ENCODE measurements at regions not wholly inside any gene's neighbourhood (a gene's known extent, or its start where the extent isn't known, plus 50 kb on each side); places are given as distances from the start of the nearest gene placed in this dataset.
"Not testable (repeated sequence)": the region's sequence is repeated elsewhere in the genome, so short reads cannot be mapped to it uniquely, and the experiment has no call there.

- no peak for ATAC-seq
- H3K4me1 Mint-ChIP-seq = no peaks in the 10 kb centered on the region
- peaks cover 1% of the 10 kb centered on the region for H3K9me3 Mint-ChIP-seq
- H3K27me3 Mint-ChIP-seq = no peaks in the 10 kb centered on the region
- no peak overlapping the region for H3K27ac Mint-ChIP-seq
- no peak overlapping the region for H3K4me3 Mint-ChIP-seq
- H3K36me3 Mint-ChIP-seq = no peaks in the 10 kb centered on the region
Measured at GRCh38 chr14:29982171-29982570, 54.5 kb upstream of the PRKD1 start.

- H3K4me3 Mint-ChIP-seq = no peak overlapping the region
- H3K4me1 Mint-ChIP-seq = no peaks in the 10 kb centered on the region
- H3K27me3 Mint-ChIP-seq = no peaks in the 10 kb centered on the region
- H3K9me3 Mint-ChIP-seq = no peaks in the 10 kb centered on the region
- H3K36me3 Mint-ChIP-seq = no peaks in the 10 kb centered on the region
- H3K27ac Mint-ChIP-seq = no peak overlapping the region
- ATAC-seq = no peak
Measured at GRCh38 chr14:29982993-29983392, 55.3 kb upstream of the PRKD1 start.

- H3K4me1 Mint-ChIP-seq, H3K36me3 Mint-ChIP-seq, H3K27ac Mint-ChIP-seq, H3K4me3 Mint-ChIP-seq, H3K27me3 Mint-ChIP-seq, ATAC-seq, H3K9me3 Mint-ChIP-seq: not testable (repeated sequence)
Measured at GRCh38 chr14:29990344-29990857, 62.8 kb upstream of the PRKD1 start.

- H3K4me3 Mint-ChIP-seq = no peak overlapping the region
- H3K27ac Mint-ChIP-seq = no peak overlapping the region
- no peaks in the 10 kb centered on the region for H3K27me3 Mint-ChIP-seq
- H3K4me1 Mint-ChIP-seq = no peaks in the 10 kb centered on the region
- ATAC-seq = no peak
- no peaks in the 10 kb centered on the region for H3K9me3 Mint-ChIP-seq
- H3K36me3 Mint-ChIP-seq = no peaks in the 10 kb centered on the region
Measured at GRCh38 chr14:29990993-29991392, 63.3 kb upstream of the PRKD1 start.

GRCh38 chr14:29993143-29993542 lies 65.5 kb upstream of the PRKD1 start:
- no peak for ATAC-seq
- Mint-ChIP-seq H3K36me3 (no peaks in the 10 kb centered on the region), H3K27ac (no peak overlapping the region), H3K27me3 (no peaks in the 10 kb centered on the region), H3K4me3 (no peak overlapping the region), H3K9me3 (no peaks in the 10 kb centered on the region), H3K4me1 (no peaks in the 10 kb centered on the region)

- H3K4me1 Mint-ChIP-seq = no peaks in the 10 kb centered on the region
- H3K36me3 Mint-ChIP-seq = no peaks in the 10 kb centered on the region
Measured at GRCh38 chr14:29999013-29999539, 71.4 kb upstream of the PRKD1 start.

GRCh38 chr14:30002859-30003258 lies 75.2 kb upstream of the PRKD1 start:
- Mint-ChIP-seq H3K27me3 (no peaks in the 10 kb centered on the region), H3K9me3 (no peaks in the 10 kb centered on the region), H3K4me3 (no peak overlapping the region), H3K27ac (no peak overlapping the region), H3K36me3 (no peaks in the 10 kb centered on the region), H3K4me1 (no peaks in the 10 kb centered on the region)
- no peak for ATAC-seq

More at GRCh38 chr14:29999013-29999539, 71.4 kb upstream of the PRKD1 start:
- Mint-ChIP-seq H3K9me3 (no peaks in the 10 kb centered on the region), H3K4me3 (no peak overlapping the region), H3K27ac (no peak overlapping the region), H3K27me3 (no peaks in the 10 kb centered on the region)
- ATAC-seq = no peak

- no peak overlapping the region for H3K27ac Mint-ChIP-seq
- H3K9me3 Mint-ChIP-seq = peaks cover 6% of the 10 kb centered on the region
- no peak overlapping the region for H3K4me3 Mint-ChIP-seq
- H3K36me3 Mint-ChIP-seq = no peaks in the 10 kb centered on the region
- no peaks in the 10 kb centered on the region for H3K27me3 Mint-ChIP-seq
- ATAC-seq = peak; percentile 50
- no peaks in the 10 kb centered on the region for H3K4me1 Mint-ChIP-seq
Measured at GRCh38 chr14:30005114-30005808, 77.6 kb upstream of the PRKD1 start.

- Mint-ChIP-seq H3K27ac (no peak overlapping the region), H3K9me3 (peaks cover 6% of the 10 kb centered on the region), H3K4me1 (no peaks in the 10 kb centered on the region), H3K4me3 (no peak overlapping the region), H3K27me3 (no peaks in the 10 kb centered on the region), H3K36me3 (no peaks in the 10 kb centered on the region)
- ATAC-seq = no peak
Measured at GRCh38 chr14:30006695-30007094, 79.0 kb upstream of the PRKD1 start.

GRCh38 chr14:30015489-30015888 lies 87.8 kb upstream of the PRKD1 start:
- H3K4me1 Mint-ChIP-seq = no peaks in the 10 kb centered on the region
- no peaks in the 10 kb centered on the region for H3K36me3 Mint-ChIP-seq
- no peaks in the 10 kb centered on the region for H3K27me3 Mint-ChIP-seq
- ATAC-seq = no peak
- no peak overlapping the region for H3K4me3 Mint-ChIP-seq
- peaks cover 9% of the 10 kb centered on the region for H3K9me3 Mint-ChIP-seq
- no peak overlapping the region for H3K27ac Mint-ChIP-seq

- ATAC-seq = no peak
- no peaks in the 10 kb centered on the region for H3K27me3 Mint-ChIP-seq
Measured at GRCh38 chr14:30016002-30016401, 88.4 kb upstream of the PRKD1 start.

GRCh38 chr14:30017370-30017993 lies 89.8 kb upstream of the PRKD1 start:
- ATAC-seq = peak; percentile 74
- Mint-ChIP-seq H3K9me3 (peaks cover 6% of the 10 kb centered on the region), H3K4me1 (no peaks in the 10 kb centered on the region), H3K36me3 (no peaks in the 10 kb centered on the region), H3K27me3 (no peaks in the 10 kb centered on the region), H3K4me3 (no peak overlapping the region), H3K27ac (peak overlapping the region; percentile 28)

More at GRCh38 chr14:30016002-30016401, 88.4 kb upstream of the PRKD1 start:
- Mint-ChIP-seq H3K4me3 (no peak overlapping the region), H3K27ac (no peak overlapping the region), H3K9me3 (peaks cover 9% of the 10 kb centered on the region), H3K36me3 (no peaks in the 10 kb centered on the region), H3K4me1 (no peaks in the 10 kb centered on the region)

- Mint-ChIP-seq H3K9me3 (peaks cover 3% of the 10 kb centered on the region), H3K36me3 (no peaks in the 10 kb centered on the region), H3K4me1 (no peaks in the 10 kb centered on the region), H3K27ac (no peak overlapping the region), H3K27me3 (no peaks in the 10 kb centered on the region), H3K4me3 (no peak overlapping the region)
- ATAC-seq = no peak
Measured at GRCh38 chr14:30020271-30020670, 92.6 kb upstream of the PRKD1 start.

GRCh38 chr14:30020687-30021086 lies 93.0 kb upstream of the PRKD1 start:
- H3K27me3 Mint-ChIP-seq = no peaks in the 10 kb centered on the region
- no peaks in the 10 kb centered on the region for H3K4me1 Mint-ChIP-seq
- no peak overlapping the region for H3K27ac Mint-ChIP-seq
- no peak overlapping the region for H3K4me3 Mint-ChIP-seq
- peaks cover 3% of the 10 kb centered on the region for H3K9me3 Mint-ChIP-seq
- ATAC-seq = no peak
- H3K36me3 Mint-ChIP-seq = no peaks in the 10 kb centered on the region

- not testable (repeated sequence) for H3K27ac Mint-ChIP-seq, H3K9me3 Mint-ChIP-seq, H3K36me3 Mint-ChIP-seq, ATAC-seq, H3K27me3 Mint-ChIP-seq, H3K4me1 Mint-ChIP-seq, H3K4me3 Mint-ChIP-seq
Measured at GRCh38 chr14:30023350-30023749, 95.7 kb upstream of the PRKD1 start.

GRCh38 chr14:30034152-30034551 lies 106.5 kb upstream of the PRKD1 start:
- H3K4me1 Mint-ChIP-seq = no peaks in the 10 kb centered on the region
- H3K27ac Mint-ChIP-seq = no peak overlapping the region
- no peaks in the 10 kb centered on the region for H3K36me3 Mint-ChIP-seq
- no peak overlapping the region for H3K4me3 Mint-ChIP-seq
- H3K9me3 Mint-ChIP-seq = peaks cover 7% of the 10 kb centered on the region
- no peak for ATAC-seq
- no peaks in the 10 kb centered on the region for H3K27me3 Mint-ChIP-seq

Measured in stimulated activated memory B cell treated with anti-CD40 and anti-IgM and Interleukin-4, amounts not matched to agents 10 μg/mL and 1 μg/mL and 100 μg/mL, for 72 hours (primary cell).